ENCODE measurements at regions not wholly inside any gene's neighbourhood (a gene's known extent, or its start where the extent isn't known, plus 50 kb on each side); places are given as distances from the start of the nearest gene placed in this dataset.

DNA sequence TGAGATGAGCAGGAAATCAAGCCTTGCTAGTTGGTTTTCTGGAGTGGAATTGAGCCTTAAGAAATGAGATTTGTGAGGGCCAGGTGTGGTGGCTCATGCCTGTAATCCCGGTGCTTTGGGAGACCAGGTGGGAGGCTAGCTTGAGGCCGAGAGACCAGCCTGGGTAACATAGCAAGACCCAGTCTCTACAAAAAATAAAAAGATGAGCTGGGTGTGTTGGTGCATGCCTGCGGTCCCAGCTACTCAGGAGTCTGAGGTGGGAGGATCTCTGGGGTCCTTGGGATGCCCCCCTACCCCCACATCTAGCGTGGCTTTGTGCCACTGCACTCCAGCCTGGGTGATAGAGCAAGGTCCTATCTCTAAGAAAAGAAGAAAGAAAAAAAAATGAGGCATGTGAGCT lies 104.2 kb upstream of the RTL1 start:
- TF ChIP-seq, protein P1, sequence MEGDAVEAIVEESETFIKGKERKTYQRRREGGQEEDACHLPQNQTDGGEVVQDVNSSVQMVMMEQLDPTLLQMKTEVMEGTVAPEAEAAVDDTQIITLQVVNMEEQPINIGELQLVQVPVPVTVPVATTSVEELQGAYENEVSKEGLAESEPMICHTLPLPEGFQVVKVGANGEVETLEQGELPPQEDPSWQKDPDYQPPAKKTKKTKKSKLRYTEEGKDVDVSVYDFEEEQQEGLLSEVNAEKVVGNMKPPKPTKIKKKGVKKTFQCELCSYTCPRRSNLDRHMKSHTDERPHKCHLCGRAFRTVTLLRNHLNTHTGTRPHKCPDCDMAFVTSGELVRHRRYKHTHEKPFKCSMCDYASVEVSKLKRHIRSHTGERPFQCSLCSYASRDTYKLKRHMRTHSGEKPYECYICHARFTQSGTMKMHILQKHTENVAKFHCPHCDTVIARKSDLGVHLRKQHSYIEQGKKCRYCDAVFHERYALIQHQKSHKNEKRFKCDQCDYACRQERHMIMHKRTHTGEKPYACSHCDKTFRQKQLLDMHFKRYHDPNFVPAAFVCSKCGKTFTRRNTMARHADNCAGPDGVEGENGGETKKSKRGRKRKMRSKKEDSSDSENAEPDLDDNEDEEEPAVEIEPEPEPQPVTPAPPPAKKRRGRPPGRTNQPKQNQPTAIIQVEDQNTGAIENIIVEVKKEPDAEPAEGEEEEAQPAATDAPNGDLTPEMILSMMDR (IDR thresholded peaks at IDR 0.05; ENCODE audit: insufficient read depth, low read depth, low read length, missing control alignments), result no peak
- no peak for DNase-seq (ENCODE audit: low read depth)

DNA sequence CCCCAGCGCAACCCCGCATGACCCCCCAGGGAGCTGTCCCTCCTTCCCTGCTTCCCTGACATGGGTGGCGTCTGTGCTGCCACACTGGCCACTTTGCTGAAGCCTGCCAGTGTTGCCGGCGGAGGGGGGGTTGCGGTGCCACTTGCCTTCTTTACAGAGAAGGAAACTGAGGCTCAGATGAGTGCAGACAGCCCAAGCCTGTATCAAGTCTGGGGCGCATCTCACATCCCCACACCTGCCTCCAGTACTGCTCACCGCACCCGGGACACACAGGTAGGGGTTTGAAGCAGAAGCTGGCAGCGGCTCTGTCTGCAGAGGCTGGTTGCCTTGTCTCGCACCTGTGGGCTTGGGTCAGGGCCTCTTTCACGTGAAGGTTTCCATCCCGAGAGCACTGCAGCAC lies 104.7 kb upstream of the RTL1 start:
- no peak overlapping the region for H3K4me3 ChIP-seq (ENCODE audit: low read length)
- TF ChIP-seq, protein P1 (IDR thresholded peaks at IDR 0.05; ENCODE audit: insufficient read depth, low read depth, low read length, missing control alignments), result no peak
- no peak for DNase-seq (ENCODE audit: low read depth)

More for the DNA sequence above, 104.2 kb upstream of the RTL1 start:
- H3K4me3 ChIP-seq (ENCODE audit: low read length), result no peak overlapping the region

DNA sequence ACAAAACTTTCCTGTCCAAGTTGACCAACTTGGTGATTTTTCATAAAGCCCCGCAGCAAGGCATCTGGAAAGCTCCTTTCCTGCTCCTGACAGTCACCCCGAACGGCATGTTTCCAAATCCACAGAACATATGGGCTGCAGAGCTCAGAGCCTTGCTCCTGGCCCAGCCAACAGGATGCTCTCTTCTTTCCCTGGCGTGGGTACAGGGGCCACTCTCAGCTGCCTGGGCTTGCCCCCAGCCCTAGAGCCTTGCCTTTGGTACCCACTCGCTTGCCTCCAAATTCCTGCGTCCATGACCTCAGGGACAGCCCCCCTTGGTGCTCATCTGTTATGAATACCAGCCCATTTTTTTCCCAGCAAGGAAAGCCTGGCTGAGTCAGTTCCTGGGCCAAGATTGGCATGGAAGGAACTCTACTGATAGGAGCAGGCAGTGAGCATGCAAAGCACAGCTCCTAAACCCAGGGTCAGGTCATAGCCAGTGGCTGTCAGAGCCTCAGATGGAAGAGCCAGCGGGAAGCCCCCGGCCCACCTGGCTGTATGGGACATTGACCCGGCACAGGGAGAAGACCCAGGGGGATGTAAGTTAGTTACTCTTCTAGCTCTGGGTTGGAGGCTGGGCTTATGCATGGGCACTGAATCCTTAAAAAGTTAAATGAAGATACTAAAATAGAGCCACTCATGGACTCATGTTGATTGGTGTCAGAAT lies 105.3 kb upstream of the RTL1 start:
- H3K4me3 ChIP-seq (ENCODE audit: low read length), result no peak overlapping the region
- TF ChIP-seq, protein P1 (IDR thresholded peaks at IDR 0.05; ENCODE audit: insufficient read depth, low read depth, low read length, missing control alignments), result no peak
- DNase-seq (ENCODE audit: low read depth), result no peak

DNA sequence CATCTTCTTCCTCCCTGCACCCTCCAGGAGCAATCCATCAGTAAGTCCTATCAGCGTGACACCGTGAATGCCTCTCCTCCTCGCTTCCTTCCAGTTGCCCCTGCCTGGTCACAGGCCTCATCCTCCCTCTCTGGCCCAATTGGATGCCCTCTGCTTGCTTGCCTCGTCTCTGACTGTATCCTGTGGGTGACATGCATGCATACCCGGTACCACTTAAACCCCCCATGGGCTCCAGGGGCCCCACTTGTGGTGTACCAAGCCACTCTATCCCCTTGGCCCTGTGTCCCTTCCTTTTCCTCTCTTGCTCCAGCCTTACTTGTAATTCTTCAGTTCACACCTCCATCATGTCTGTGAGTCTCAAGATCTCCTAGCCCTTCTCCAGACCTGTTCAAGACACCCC lies 106.0 kb upstream of the RTL1 start:
- TF ChIP-seq, protein P1 (IDR thresholded peaks at IDR 0.05; ENCODE audit: insufficient read depth, low read depth, low read length, missing control alignments), result no peak
- DNase-seq (ENCODE audit: low read depth), result no peak
- H3K4me3 ChIP-seq (ENCODE audit: low read length), result no peak overlapping the region

DNA sequence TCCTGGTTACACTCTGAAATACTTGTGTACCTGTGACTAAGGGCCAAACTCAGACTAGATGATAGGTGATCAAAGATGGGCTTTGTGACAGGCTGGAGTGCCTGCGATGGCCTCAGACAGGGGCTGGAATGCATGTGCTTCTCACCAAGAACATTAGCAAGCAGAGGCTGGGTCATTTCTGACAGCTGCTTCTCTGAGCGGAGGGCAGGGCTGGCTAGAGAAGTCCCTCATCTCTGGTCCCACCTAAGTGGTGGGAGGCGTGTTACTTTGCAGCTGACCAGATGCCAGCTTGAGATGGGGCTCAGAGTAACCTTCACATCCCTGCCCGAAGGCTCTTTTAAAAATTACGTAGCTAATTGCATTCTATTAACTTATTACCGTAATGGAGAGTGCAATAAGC lies 106.8 kb upstream of the RTL1 start:
- H3K4me3 ChIP-seq (ENCODE audit: low read length), result no peak overlapping the region
- no peak for DNase-seq (ENCODE audit: low read depth)
- TF ChIP-seq, protein P1 (IDR thresholded peaks at IDR 0.05; ENCODE audit: insufficient read depth, low read depth, low read length, missing control alignments), result no peak

DNA sequence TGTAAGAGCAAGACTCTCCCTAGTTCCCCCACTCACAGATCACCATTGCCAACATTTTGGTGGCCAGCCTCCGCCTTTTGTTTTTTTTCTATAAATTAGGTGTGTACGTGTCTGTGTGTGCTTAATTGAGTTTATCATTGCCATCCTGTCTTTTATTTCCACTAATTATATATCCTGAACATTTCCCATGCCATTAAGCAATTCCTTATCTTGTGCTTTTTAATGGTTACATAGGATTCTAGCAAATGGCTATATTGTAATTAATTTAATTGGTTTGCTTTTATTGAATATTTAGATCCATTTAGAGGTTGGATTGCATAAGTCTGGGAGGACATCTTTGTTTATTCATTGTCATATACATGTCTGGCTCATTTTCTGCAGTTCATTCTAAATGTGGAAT lies 107.3 kb upstream of the RTL1 start:
- TF ChIP-seq, protein P1 (IDR thresholded peaks at IDR 0.05; ENCODE audit: insufficient read depth, low read depth, low read length, missing control alignments), result no peak
- no peak overlapping the region for H3K4me3 ChIP-seq (ENCODE audit: low read length)
- no peak for DNase-seq (ENCODE audit: low read depth)

DNA sequence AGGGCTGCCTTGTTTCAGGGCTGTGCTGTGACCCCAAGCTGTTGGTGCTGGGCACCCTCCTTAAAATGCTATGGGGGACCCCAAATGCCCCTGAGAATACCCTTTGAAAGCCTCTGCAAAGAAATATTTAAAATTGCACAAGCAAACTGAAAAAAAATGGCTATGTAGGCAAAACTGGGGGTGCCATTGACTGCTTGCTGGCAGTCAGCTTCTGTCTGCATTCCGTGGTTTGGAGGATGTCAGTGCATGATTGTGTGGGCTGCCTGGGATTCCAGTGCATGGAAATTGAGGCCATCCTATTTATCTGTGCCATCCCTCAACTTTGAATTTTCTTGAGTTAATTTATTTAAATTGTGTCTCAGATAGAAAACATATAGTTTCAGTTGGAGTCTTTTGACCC lies 113.7 kb upstream of the RTL1 start:
- TF ChIP-seq, protein P1 (IDR thresholded peaks at IDR 0.05; ENCODE audit: insufficient read depth, low read depth, low read length, missing control alignments), result no peak
- H3K4me3 ChIP-seq (ENCODE audit: low read length), result no peak overlapping the region
- DNase-seq (ENCODE audit: low read depth), result no peak

Measured in epithelial cell of esophagus (primary cell).